NCI-H748 treated with DMSO at 0.1 percent for 48 hours (cell line): ENCODE measurements at regions not wholly inside any gene's neighbourhood (a gene's known extent, or its start where the extent isn't known, plus 50 kb on each side); places are given as distances from the start of the nearest gene placed in this dataset.

Experiments
- DNase-seq: peaks from one replicate; lab custom pipeline; 2025; lab: John Stamatoyannopoulos, UW

DNA sequence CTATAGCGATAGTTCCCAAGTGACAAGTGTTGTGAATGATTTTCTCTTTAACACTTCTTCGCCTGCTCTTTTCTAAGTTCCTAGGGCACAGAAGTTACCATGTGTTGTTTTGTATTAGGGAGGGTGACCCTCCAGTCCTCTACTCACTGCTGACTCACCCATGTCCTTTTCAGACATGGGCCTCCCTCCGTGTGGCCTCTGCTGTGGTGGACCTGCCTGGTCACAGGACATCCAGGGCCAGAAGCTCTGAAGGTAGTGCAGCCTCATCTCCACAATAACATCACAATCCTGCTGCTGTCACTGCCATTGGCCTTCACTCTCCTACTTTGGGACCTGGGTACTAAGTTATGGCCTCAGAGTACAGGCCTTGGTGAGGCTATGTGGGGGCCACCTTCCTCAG is 87.1 kb upstream of the TNFAIP3 start:
- no peak for DNase-seq

DNA sequence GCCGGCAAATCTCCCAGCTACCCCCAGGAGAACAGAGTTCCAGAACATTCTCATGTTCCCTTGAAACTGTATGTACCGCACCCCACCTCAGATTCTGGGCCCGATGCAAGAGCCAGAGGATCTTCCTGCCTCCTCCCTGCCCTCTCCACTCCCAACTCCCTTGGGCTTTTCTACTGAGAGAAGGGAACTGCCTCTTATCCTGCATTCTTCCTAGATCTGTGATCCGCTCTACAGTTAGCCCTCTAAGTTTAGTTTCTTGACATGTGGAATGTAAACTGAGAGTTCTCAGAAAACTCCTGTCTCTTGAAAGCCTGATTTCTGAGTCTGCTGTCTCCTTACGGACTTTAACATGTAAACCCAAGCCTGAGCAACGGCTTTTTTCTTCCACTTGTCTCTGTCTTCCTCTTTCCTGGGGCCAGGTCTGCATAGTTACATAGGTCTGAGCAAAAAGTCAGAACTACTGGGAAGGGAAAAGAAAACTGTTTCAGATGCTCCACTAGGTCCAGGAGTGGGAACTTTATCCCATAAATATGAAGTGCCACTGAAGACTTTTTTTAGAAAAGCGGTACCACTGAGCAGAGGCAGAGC is 86.5 kb upstream of the TNFAIP3 start:
- no peak for DNase-seq

- DNase-seq = no peak
Measured at GRCh38 chr6:137781639-137782038, 85.4 kb upstream of the TNFAIP3 start.

- DNase-seq = no peak
Measured at GRCh38 chr6:137782166-137783039, 84.7 kb upstream of the TNFAIP3 start.

DNA sequence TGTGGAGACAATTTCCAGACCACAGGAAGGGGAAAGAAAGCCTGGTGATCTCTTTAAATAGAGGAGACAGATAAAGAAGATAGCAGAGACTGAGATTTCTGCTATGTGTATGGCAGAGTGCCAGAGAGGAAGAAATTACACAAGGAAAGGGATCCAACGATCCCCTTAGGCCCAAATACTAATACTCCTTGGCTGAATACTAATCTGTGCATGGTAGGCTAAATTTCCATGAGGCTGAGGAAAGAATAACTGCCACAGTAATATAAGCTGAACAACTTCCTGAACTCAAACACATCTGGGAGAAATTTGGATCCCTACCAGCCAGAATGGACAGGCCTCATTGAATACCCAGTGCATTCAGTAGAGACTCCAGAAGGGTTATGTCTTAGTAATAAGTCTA is 83.3 kb upstream of the TNFAIP3 start:
- no peak for DNase-seq

DNA sequence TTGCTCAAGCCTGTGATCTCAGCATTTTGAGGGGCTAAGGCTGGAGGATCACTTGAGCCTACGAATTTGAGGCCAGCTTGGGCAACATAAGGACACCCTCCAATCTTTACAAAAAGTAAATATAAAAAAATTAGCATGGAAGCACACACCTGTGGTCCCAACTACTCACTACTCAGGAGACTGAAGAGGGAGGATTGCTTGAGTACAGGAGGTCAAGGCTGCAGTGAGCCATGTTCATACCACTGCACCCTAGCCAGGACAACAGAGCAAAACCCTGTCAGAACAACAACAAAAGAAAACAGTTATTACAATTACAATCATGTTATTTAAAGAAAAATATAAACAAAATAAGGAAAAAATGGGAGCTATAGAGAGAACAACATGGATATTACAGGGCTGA is 82.5 kb upstream of the TNFAIP3 start:
- no peak for DNase-seq

GRCh38 chr6:137787016-137787415 is 80.0 kb upstream of the TNFAIP3 start:
- no peak for DNase-seq

DNA sequence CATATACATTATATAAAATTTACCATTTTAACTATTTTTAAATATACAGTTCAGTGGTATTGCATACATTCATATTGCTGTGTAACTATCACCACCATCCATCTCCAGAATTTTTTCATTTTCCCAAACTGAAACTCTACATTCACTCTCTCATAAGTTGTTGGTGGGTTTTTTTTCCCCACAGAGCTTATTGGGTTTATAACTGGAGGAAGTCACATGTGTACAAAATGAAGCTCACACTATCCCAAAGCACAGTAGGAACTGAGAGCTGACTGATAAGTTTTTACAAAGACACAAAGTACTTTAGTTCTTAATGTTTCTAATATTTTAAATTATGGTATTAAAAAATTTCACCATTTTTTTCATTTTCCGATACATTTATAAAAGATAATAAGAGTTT is 78.8 kb upstream of the TNFAIP3 start:
- no peak for DNase-seq

DNA sequence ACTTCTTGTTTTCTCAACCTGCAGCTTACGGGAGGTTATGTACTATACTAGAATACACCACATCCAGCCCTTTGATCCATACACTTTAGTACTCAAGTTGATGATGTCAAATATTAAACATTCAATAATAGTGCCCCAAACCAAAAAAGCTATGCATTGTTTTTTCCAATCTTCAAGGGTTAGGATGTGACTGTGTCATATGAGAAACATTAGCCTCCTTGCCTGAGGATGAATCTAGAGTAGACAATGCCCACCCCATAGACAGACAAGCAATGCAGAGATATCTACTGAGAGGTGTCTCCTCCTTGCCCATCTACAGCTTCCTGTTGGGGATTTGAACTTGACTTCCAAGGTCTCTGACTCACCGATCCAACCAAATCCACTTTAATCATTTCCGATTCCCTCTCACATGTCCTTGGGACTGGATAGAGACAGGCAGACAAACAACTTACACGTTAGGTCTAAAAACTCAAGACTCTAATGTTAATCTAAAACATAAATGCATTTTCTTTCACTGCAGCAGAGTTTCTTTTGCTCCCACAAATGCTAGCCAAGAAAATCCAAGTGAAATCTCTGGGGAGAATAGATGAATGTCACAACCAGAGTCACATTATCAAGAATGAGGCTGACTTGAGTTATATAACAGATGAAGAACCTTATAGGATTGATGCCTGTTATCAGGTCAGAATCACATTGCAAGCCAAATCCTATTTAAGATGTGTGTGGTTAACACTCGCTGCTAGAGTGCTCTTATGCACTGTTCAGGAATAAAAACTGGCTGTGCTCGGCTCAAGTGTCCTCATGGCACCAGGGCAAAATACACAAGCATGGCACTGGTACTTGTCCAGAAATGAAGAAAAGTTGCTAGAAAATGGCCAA is 75.5 kb upstream of the TNFAIP3 start:
- DNase-seq = no peak

DNA sequence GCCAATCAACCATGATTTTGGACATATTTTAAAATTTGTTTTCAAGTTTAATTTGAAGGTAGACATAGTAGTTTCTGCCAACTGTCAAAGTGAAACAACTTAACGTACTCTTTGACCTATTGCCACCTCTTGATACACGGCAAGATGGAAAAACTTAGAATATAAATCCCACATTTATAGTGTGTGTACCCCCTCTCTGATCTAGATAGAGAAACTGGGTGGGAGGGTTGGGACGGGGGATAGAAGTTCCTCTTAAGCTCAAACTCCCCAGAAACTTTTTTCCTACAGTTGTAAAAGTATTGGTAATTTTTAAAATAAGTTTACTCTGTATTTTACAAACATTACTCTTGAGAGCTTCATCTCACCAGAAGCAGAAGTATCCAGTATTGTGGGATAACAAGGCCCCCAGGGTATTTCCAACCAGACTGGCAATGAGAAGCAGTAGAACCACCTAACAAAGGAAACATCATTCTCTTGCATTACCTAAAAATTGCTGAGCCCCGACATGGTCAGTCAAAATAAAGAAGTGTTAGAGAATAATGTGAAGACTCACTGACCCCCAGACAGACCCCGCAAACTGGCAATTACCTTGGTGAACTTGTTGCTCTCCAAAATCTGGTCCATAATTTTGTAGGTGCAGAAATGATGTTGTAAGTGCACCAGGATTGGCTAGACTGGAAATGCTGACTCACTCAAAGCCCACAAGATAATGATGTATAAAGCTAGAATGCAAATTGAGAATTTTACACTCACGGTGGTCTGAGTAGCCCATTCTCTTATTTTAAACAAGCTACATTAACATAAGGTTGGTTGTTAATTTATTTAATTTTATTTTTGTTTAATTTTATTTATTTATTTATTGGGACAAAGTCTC is 74.7 kb upstream of the TNFAIP3 start:
- DNase-seq = no peak

GRCh38 chr6:137793805-137794515 is 73.1 kb upstream of the TNFAIP3 start:
- DNase-seq = no peak

DNA sequence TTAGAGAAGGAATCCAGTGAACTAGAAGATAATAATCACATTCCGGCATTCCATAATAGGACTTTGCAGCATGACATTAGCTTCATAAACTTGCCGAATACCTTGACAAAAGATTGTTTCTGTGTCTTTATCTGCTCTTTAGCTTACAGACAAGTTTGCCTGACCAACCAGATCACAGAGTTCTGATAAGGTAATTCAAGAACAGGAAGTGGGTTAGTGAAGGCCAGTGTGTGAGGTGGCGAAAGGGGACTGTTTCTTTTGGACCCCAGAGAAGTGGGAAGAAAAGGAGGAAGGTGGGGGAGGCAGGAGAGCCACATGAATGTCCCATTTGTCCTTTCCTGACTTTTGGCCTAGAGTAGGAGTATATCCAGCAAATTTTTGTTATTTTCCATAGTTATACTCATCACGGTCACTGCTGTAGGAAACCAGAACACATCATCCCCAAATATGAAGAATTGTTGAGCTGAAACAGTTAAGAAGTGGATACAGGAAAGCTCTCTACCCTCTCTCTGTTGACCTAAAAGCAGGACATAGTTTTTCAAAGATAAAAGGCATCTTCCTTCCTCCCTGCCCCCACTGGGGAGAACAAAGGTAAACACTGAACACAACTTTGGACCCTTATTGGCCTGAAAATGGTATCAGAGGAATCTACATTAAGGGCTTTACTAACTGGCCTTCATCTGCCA is 72.4 kb upstream of the TNFAIP3 start:
- DNase-seq = no peak

DNA sequence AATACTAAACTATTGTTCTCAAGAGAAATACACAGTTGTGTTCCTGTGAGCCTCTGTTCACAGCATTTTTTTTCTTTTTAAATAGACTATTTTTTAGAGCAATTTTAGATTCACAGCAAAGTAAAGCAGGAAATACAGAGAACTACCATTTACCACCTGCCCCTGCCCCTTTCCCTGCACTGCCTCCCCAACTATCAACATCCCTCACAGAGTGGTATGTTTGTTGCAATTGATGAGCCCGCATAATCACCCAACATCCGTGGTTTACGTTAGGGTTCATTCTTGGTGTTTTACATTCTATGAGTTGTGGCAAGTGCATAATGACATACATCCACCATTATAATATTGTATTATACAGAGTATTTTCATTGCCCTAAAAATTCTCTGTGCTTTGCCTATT is 71.6 kb upstream of the TNFAIP3 start:
- DNase-seq = no peak

- DNase-seq = no peak
Measured at GRCh38 chr6:137798261-137798660, 68.8 kb upstream of the TNFAIP3 start.

DNA sequence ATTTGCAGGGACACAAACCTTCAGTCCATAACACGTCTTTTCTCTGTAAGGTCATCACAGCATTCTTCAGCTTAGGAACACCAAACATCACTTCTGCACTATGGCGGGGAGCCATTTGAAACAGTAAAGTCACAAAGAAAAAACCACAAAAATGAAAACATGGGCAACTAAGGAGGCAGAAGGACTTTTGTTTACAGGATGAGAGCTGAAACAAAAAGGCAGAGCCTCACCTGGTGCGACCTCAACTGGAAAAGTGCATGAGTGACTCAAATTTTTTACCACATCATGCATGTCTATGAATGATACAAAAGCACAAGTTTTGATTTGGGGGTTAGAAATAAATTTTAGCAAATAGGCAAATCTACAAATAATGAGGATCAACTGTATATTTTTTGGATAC is 68.2 kb upstream of the TNFAIP3 start:
- DNase-seq = no peak

GRCh38 chr6:137799950-137800568 is 67.0 kb upstream of the TNFAIP3 start:
- DNase-seq = peak; percentile 38

GRCh38 chr6:137800762-137801161 is 66.3 kb upstream of the TNFAIP3 start:
- DNase-seq = no peak

- DNase-seq = no peak
Measured at GRCh38 chr6:137801352-137802114, 65.5 kb upstream of the TNFAIP3 start.
